RPMI8226 (cell line): ENCODE measurements at regions not wholly inside any gene's neighbourhood (a gene's known extent, or its start where the extent isn't known, plus 50 kb on each side); places are given as distances from the start of the nearest gene placed in this dataset.
"Not testable (repeated sequence)": the region's sequence is repeated elsewhere in the genome, so short reads cannot be mapped to it uniquely, and the experiment has no call there.

Experiments
- DNase-seq: peaks from one replicate; pipeline ENCODE4 v3.0.0-alpha.2; 2015

DNA sequence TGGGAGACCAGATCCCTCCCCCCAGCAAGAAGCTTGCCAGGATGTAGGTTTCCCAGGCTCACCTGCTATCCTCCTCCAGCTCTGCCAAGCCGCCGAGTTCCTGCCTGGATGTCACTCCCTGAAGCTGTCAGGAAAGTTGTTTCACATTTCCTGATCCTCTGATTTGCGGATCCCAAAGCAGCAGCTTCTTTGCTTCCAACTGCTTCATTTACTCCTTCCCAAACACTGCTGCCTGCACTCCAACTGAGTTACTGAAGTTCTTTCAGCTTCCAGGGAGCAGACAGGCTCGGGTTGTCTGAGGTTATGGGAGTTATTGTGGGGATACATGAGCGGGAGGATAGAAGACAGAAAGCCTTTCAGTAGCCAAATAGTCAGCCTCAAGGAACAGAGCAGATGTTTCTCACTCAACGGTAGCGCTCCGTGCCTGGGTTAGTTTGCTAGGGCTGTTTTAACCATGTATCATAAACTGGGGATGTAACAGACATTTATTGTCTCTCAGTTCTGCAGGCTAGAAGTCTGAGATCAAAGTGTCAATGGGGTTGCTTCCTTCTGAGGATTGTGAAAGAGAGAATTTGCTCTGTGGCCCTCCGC, 516.0 kb downstream of the REEP3 start:
- DNase-seq: no peak

DNA sequence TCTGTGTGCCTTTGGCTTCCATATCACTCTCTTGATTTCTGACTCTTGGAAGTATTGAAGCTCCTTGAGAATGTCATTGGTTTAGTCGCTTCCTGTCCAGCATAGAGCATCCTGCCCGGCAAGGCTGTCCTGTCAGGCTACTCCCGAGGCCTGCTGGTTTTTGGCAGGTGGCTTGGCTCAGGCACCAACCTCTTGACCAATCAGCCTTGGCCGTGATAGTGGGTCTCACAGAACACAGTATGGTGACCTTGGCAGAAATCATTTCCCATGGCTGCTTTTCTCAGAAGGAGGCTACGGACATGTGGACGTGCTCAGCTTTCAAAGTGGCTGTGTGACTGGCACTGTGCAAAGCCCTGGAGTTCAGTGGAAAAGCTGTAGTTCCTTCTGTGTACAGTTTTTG, 516.9 kb downstream of the REEP3 start:
- no peak for DNase-seq

DNA sequence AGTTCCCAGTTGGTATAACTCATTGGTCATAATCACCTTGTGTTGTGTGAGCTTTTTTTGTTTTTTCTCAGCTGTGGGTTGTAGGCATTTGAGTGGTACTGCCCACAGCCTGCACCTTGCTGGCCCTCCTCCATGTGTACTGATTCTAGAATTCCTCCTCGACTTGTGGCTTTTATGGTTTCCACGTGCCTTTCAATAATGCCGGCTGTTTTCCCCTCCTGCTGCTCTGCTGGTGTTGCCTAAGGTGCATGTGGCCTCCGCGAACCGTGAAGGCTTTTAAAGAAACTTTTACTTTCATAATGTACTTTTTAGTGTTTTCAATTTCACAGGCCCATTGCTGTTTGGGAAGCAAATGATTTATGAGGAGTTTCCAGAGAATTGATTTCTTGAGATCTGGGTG, 518.0 kb downstream of the REEP3 start:
- DNase-seq: no peak

DNA sequence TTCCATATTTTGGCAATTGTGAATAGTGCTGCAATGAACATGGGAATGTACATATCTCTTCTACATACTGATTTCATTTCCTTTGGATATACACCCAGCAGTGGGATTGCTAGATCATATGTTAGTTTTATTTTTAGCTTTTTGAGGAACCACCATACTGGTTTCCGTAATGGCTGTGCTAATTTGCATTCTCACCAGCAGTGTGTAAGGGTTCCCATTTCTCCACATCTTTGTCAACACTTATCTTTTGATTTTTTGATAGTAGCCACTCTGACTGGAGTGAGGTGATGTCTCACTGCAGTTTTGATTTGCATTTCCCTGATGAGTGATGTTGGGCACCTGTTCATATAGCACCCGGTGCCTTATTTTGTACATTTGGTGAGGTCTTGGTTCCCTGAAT, 519.6 kb downstream of the REEP3 start:
- no peak for DNase-seq

DNA sequence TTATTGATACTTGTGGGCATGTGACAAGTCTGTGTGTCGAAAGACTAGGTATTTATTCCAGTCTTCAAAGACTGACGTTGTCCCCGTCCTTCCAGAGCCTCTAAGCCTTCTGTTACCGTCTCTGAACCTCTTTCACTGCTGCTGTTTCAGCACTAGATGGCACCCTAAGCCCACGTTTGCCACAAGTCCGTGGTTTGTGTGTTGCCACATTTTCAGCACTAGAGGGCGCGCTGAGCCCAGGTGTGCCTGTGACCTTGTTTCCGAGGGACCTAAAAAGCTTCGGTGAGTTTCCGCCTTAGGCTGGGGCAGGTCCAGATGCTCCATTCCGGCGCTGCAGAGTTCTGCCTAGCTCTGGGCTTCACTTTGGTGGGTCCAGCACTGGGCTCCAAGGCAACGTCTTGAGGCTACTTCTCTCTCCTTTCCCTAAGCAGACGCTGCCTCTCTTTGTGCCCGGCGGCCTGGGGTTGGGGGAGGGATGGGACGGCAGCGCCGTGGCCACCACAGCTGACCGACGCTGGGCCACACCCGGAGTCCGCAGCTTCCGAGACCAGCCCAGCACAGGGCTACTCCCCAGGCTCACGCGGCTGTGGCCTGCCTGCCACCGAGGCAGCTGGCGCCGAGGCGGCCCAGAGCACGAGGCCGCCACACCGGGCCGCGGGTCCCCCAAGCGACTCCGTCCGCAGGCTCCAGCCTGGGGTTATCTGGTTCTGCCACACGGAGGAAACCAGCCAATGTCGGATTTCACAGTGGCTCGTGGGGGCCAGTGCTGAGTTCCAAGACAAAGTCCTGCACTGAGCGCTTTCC, 520.2 kb downstream of the REEP3 start:
- peak; percentile 70 for DNase-seq

DNA sequence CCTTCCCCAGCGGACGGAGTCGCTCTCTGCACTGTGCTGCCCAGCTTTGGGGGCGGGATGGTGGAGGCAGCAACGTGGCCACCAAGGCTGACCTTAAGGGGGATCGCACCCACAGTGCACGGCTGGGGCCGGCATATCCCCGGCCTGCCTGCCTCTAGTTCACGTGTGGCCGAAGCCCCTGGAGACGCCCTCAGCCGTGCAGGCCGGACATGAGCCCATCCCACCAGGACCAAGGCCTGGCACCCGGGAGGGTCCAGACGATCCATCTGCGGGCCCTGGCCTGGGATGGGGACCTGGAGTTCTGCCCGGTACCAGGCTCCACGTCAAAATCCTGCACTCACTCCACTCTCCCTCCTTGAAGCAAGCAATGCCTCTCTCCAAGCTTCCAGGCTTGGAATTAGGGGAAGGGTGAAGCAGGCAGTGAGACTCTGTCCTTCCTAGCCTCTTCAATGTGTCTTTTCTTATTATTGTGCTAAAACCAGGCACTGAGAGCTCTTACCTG, 520.8 kb downstream of the REEP3 start:
- DNase-seq: no peak

DNA sequence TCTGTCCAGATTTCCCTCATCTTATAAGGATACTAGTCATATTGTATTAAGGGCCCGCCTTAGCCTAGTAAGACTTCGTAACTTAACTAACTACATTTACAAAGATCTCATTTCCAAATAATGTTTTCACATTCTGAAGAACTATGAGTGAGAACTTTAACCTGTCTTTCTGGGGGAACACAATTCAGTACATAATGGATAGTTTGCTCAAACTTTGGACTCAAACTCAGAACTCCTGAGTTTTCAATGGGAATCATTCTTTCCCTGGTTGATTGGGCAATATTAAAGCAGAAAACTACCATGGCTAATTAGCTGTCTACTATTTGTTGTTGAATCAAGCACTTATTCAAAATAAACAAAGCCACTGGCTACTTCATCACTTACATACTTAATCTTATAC, 522.9 kb downstream of the REEP3 start:
- DNase-seq: no peak

DNA sequence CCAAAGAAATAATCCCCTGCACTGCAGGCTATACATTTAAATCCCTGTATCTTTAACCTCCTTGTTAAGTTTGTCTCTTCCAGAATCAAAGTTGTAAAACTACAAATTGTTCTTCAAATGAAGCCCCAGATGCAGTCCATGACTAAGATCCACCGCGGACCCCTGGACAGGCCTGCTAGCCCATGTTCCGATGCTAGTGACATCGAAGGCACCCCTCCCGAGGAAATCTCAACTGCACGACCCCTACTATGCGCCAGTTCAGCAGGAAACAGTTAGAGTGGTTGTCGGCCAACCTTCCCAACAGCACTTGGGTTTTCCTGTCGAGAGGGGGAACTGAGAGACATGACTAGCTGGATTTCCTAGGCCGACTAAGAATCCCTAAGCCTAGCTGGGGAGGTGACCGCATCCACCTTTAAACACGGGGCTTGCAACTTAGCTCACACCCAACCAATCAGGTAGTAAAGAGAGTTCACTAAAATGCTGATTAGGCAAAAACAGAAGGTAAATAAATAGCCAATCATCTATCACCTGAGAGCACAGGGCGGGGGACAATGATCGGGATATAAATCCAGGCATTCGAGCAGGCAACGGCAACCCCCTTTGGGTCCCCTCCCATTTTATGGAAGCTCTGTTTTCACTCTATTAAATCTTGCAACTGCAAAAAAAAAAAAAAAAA, 523.9 kb downstream of the REEP3 start:
- DNase-seq: not testable (repeated sequence)

DNA sequence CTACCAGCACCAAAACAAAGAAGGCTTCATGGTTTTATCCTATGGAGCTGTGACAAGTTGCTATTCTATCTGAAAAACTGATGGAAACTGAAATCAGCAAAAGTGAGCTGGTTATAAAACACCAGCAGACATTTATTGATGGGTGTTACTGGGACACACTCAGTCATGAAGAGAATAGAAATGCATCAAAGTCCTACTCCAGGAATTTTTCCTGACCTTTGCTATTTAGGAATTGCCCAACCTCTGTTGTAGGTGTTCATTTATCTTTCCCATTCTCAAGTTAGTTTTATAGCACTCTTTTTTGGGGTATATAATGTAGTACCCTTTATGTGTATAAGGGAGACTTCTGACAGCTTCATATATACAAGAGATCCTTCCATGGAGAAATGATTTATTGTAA, 533.2 kb downstream of the REEP3 start:
- no peak for DNase-seq

DNA sequence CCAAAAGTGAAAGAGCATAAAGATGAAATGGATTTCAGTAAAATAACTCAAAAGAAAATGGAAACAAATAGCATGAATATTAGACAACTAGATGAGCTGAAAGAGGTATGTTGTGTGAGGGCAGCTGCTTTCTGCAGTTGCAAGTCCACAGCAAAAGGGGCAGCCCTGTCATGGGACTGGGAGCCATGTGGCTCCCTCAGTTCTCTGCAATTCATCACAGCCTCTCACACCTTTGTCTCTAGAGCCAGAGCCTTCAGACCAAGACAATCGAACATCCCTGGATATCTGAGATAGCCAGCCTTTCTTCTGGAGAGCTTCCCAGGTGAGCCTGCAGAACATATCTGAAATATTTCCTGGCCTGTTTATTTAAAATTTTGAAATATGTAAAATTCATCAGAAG, 538.7 kb downstream of the REEP3 start:
- DNase-seq: no peak

DNA sequence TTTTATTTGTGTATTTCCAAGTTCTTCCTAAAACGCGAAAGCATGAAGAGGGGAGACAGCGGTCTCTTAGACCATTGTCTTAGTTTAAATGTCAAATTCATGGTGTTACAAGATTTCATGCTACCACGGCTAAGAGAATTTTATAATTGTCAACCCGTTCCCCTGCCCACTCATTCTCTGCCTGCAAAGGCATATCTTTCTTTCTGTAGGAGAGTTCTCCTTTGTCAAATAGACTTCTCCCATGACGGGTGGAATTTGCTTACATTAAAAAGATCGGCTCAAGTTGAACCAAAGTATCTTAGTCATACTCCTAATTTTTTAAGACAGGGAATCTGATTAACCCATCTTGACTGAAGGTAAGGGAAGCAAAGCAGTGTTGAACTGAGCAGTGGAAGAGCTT, 539.2 kb downstream of the REEP3 start:
- no peak for DNase-seq

DNA sequence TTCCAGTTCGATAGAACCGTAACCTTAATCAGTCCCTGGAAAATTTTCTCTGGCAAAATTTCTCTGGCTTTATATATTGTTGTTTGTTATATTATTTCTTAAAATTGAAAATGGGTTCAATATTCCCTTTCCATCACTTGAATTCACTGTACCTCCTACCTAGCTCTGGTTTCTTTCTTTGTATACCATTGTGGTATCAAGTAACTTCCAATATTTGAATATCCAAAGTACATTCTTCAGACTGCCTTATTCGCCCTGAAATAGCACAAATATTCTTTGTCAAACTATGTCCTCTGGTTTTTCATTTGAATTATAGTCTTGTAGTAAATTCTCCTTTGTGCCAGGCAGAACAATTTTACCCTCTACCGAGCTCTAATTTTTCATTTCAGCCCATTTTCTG, 541.6 kb downstream of the REEP3 start:
- DNase-seq: no peak

DNA sequence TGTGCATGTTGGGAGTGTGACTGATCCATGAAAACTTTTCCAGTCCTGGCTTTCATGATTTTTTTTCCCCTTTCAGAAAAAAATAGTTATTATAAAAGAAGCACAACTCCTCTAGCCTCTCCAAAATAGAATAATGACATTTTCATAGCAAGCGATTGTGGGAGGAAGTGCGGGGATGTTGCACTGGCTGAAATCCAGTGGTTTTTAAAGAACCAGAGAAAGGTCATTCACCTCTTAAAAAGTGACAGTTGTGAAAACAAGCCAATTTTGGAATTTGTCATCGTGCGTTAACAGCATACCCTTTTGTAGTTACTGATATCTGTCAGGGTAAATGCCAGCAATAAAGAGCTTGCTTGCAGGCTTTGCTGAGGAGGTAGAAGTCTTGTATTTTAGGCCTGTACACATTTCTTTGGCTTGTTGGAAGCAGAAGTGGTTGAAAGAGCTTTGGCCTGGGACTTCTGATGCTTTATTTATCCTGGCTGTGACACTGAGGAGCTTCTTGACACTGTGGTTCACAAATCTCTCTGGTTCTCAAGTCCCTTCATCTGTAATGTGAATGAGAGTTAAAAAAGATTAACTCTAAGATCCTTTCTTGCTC, 545.9 kb downstream of the REEP3 start:
- no peak for DNase-seq

DNA sequence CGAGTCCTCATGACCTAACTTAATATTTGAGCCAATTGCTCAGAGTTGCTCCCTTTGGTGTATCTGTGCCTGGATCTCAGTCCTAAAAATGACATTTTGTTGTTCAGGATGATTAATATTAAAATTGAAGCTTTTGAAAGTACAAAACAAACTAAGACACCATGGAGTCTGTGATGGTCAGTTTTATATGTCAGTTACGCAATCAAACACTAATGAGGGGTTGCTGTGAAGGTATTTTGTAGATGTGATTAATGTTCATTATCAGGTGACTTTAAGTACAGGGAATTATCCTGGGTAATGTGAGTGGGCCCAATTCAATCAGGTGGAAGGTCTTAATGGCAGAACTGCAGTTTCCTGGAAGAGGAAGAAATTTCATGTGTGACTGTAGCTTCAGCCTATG, 546.7 kb downstream of the REEP3 start:
- no peak for DNase-seq

DNA sequence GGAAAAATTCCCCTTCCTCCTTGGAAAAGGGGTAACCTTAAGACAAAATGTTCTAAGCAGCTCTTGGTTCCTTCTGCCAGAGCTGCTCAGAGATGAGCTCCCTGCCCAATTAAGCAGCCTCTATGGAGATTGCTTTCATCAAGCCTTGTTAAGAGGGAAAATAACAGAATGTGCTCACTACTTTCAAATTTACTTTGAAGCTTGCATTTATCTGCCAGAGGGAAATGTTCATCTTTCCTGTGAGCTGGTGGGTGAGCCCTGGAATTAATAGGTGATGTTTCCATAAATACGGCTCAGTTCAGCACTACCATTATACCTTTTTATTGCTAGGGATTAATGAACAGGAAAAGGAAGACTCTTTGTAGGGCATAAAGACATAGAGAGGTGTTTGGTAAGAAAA, 549.0 kb downstream of the REEP3 start:
- DNase-seq: no peak

DNA sequence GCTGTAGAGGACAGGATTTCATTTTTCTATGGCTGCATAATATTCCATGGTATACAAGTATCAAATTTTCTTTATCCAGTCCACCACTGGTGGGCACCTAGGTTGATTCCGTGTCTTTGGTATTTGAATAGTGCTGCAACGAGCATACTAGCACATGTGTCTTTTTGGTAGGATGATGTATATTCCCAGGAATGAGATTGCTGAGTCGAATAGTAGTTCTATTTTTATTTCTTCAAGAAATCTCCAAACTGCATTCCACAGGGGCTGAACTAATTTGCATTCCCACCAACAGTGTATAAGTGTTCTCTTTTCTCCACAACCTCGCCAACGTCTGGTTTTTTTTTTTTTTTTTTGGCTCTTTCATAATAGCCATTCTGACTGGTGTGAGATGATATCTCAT, 550.0 kb downstream of the REEP3 start:
- no peak for DNase-seq

DNA sequence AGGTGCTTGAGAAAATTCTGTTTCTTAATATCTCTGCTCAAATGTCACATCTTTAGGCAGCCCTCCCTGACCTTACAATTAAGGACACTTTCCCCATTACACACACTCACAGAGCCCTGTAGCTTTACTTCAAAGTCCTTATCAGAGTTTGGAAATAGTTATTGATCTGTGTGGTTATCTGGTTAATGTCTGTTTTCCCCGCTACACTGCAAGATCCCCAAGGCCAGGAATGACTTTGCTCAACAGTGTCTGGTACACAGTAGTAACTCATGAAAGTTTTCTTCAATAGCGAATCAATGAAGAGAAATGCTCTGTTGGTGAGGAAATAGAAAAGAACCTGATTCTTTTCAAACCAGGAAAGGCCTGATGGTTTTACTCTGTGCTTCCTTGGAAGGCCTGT, 554.4 kb downstream of the REEP3 start:
- DNase-seq: no peak

DNA sequence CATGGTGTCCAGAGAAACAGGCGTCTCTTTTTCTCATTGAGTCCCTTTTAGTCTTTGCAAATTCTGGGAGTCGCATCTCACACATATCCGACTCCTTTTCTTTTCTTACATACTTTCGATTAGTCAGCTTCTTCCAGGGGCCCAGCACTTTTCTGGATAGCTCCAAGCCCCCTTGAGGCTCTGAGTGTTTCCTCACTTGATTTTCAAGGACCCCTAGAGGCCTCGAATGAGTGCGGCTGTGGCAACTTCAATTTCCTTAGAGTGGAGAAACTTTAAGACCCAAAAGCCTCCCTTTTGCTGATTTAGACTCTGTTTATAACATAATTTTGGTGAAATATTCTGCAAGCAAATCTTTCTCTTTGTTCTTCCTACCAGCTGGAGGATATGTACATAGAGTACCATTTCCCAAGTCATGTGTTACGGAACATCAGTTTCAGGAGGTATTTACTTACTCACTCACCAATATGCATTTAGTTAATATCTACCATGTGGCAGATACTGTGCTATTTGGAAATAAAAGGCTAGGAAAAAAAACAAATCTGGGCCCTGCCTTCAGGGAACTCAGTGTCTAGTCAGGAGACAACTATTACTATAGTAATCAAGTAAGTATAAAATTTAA, 555.2 kb downstream of the REEP3 start:
- no peak for DNase-seq

DNA sequence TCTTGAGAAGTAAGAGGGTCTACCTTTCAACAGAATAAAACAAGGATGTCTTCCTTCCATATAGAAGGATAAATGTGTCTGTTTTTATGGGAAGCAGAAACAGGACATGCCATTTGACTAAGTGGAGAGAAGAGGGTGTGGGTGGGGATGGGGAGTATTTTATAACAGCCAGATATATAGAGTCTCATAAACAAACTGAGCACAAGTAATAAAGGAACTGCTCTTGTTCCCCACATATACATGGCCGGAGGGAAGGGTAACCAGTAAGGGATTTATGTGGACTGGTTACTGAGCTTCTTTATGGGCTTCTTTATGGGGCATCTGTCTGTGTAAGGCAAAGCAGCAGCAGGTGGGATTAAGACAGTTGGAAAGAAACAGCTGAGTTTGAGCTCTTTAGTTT, 558.1 kb downstream of the REEP3 start:
- DNase-seq: no peak

DNA sequence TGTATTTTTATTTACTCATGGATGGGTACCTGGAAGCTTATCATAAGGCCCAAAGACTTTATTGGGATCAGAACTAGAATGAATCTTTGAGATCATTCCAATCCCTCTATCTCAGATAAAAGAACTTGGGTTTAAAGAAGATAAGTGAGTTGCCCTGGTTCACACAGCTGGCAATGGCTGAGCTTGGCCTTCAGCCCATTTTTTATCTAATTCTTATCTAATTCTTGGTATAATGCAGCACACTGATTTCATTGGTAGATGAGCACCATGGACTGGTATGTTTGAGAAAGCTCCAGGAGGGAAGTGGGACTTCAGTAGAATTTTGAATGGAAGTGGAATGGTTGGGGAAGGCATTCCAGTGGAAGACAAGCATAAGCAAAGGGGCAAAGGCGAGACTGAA, 558.9 kb downstream of the REEP3 start:
- no peak for DNase-seq

DNA sequence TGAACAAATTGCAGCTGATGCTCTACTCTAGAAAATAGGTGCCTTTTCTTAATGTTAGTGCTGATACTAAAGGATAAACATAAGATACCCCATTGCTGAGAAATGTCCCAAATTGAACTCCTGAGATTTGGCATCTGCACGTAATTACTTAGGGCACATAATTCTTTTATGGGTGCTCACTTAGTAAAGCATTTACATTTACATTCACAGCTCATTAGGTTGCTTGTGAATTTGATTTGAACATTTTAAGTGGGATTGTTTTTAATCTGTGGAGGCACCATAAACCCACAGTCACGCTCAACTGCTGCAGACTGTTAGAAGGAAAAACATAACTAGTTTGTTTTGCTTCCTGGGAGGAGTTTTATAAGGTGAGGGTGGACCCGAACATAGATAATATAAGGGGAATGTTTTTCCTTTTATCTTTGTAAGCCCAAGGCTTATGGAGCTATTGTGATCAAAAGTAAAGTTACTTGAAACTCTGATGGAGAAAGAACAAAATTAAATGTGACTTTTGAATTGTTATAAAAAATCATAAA, 560.8 kb downstream of the REEP3 start:
- no peak for DNase-seq

DNA sequence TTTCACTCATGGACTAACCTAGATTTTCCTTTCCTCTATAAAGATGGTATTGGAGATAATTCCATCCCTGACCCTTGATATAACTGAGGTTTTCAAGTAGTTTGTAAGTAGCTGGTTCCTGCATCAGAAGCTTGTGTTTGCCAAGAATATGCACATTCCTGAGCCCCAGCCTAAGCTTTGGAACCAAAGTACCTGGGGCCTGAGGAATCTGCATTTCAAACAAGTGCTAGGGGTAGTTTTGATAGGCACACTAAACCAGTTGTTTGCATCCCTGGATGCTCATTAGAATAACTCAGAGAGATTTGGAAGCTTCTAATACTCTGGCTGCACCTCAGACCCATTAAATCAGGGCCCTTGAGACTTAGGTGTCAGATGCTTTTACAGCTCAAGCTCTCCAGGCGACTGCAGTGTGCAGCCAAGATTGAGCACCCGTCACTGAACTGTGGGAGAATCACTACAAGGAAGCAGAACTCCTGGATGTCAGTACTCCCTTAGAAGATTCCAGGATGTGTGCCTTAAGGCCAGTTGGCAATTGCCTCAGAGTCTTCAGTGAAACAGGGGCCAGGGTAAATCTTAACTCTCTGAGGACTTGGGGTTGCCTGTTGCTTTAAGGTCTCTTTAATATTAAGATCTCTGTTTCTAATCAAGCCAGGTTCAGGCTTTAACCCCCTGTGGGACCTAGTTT, 565.0 kb downstream of the REEP3 start:
- DNase-seq: no peak
